ENCODE measurements at regions not wholly inside any gene's neighbourhood (a gene's known extent, or its start where the extent isn't known, plus 50 kb on each side); places are given as distances from the start of the nearest gene placed in this dataset.
A peak's percentile ranks its signal among the peaks of the same experiment; 100 is the strongest.

DNA sequence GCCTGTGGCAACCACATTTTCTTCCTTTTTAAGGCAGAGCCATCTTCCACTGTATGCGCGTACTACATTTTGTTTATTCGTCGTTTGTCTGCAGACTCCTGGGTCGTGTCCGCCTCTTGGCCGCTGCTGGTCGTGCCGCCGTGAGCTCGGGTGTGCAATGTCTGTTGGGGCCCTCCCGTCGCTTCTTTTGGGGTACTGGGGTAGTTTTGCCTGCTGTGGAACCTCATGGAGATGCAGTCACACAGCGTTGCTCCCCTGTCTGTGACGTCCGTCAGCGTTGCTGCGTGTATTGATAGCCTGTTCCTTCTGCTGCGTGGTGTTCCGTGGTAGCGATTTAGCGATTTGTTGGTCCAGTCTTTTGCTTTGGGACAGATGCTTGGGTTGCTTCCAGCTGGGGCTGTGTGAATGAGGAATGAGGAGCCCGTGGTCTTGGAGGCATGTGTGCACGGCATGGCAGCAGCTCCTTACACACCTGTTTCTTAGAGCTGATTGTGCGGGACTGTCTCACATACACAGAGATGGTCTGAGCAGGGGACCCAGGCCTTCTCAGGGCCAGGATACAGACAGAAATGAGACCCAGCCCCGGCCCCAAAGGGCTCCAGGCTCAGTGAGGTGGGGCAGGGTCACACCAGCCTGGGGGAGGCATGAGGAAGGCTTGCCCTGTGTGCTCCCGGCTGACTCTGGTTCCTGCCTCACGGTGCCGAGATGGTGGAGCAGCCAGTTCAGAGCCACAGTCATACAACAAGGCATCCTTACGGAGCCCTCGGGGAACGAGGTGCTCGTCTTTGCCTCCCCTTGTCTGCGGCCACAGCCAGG, 78.4 kb upstream of the GSE1 start:
- DNase-seq: no peak

DNA sequence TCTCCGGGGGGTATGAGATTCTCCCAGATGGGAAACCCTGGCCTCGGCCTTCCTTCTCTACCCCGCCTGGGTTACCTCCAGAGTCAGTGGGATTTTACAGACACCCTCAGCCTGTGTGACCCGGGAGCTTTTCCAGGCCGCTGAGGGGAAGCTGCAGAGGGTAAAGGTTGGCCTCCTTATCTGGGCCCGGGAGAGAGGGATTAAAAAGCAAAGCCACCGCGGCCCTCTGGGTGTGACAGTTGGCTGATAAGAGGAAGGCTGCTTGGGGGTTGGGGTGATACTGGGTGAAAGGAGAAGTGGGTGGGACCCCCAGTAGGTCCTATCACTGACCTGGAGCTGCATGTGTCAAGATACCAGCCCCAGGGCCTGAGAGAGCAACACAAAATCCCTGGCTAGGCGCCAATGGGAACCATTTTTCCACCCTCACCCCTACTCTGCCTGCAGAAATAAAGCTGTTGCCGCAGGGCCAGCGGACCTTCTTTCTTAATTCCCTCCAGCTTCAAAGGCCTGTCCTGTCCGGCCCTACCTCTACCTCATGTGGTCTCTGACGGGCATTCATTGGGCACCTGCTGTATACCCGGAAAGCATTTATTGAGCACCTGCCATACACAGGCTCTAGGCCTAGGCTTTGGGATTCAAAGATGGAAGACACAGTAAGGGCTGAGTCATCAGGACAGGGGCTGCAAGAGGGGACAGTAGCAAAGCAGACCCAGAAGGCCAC, 77.6 kb upstream of the GSE1 start:
- DNase-seq: no peak

DNA sequence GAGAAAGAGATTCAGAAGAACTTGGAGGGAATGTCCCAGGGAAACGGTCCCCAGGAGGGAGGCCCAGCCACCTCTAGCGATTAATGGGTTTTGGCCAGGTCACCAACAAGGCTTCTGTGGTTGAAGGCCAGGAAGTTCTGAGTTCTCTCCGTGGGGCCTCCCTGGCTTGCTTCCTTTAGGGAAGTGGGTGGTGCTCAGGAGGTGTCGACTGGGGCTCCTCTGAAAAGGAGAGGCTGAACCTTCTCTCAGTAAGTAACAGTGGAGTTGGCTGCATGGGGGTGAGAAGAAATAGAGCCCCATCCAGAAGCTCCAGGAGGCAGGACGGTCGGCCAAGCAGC, 77.1 kb upstream of the GSE1 start:
- DNase-seq: peak; percentile 40 to 46

DNA sequence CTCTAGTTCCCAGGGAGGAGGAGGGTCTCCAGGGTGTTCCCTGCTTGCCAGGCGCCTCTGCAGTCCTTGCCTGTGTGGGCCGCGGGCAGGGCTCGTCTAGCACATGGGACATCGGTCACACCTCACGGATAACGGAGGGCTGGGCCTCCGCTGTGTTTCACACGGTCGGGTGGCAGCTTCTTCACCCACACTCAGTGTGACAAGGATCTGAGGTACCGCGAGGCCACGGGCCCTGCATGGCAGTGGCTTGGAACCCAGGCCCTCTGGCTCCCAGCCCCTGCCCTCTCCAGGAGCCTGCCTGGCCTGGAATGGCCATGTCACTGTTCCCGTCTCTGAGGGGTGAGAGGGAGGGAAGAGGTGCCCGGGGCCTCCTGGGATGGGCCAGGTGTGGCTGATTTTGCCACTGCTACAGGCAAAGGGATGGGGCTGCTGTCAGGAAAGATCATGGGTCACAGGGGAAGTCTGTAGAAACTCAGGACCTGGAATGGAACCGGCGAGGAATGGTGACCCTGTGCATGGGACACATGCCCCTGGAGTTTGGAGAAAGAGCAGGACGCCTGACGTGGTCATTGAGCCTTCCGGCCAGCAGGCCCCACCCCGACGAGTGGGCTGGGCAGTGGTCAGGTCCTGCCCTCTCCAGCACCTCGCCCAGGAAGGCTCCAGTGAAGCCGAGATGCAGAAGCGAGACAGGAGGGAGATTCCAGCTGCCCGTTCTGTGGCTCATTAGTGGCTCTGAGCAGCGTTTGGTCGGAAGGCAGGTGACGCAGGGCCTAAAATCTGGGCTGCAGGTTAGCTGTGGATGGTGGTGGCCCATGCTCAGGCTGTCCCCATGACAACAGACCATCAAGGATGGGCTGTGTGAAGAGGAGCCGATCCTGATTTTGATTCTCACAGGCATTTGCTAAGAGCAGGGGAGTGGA, 76.5 kb upstream of the GSE1 start:
- no peak for DNase-seq

DNA sequence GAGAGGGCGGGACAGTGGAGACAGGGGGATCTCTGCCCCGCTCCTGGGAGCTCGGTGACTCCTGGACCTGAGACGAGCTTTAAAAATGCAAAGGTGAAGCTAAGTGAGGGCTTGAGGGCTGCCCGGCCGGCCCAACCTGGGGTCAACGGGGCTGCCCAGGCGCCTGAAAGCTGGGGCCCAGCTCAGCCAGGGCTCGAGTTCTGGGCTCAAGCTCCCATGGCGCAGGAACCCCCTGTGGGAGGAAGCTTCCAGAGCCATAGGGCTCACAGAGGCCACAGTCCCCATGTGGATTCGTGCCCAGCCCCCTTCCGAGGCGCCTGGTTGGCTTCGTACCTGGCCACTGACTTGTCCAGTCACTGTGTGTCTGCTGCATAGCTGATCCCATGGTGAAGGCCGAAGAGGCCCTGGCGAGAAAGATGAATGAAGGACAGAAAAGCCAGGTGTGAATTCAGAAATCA, 75.8 kb upstream of the GSE1 start:
- no peak for DNase-seq

DNA sequence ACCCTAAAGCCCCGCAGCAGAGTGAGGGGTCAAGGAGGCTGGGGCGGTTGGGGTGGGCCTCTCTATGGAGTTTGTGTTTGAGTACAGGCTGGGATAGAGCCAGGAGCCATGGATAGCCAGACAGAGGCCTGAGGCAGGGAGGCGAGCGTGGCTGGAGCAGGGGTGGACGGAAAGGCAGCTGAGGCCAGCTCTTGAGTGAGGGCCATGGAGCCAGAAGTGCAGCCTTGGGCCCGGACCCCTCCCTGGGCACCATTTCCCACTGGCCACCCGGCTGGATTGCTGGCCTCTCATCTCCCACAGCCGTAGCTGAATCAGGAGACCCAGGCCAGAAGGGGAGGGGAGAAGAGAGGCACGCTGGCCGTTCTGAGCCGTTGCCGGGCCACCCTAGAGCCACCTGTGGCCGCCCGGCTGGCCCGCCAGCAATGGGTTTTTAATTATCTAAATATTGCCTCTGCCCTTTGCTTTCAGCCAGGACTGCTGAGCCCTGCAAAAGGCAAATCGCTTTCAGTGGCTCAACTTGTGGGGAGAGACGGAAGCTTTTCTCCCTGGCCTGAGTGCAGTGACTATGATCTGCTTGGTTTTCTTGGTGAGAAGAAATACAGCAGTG, 75.2 kb upstream of the GSE1 start:
- no peak for DNase-seq

DNA sequence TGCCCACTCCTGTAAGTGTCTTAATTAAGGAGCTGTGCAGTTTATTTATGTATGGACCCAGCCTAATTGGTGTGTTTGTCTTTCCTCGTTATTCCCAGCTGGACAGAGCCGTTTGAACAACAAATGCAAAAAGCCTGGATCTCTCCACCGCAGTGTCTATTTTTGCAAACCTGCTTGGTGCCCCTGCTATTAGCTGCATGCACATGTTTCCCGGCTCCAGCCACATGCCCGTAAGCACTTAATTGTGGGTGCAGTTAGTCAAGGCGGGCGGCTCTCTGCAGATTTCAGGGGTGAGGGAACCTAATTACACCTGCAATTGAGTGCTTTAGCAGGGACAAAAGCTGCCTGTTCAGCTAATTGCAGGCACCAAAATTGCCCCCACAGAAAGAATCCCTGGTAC, 74.0 kb upstream of the GSE1 start:
- no peak for DNase-seq

DNA sequence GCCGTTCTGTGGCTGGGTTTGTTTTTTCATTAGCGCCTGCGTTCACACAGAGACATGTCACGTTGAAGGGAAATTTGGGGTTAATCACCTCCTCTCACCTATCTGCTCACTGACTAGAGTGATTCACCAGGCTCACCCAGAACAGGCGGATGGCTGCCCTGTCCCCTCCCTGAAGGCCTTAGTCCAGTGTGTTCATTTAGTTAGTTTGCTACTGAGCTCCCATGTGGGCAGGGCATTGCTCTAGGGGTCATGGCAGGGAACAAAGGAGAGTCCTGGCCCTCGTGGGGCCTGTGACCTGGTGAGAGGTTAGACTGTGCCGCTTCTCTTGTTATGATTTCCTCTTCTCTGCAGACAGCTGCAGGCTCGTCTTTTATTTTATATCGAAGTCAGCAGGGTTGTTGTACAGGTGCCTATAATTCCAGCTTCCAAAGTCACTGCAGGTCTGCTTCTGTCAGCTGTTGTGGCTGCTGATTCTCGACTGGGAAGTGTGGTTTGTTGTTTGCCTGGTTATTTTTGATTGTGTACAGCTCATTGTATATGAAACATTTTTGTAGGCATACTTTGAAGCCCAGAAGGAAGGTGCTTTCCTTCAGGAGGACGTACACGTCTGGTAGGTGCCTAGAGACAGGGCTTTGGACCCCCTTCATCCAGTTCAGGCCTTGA, 73.4 kb upstream of the GSE1 start:
- DNase-seq: no peak

DNA sequence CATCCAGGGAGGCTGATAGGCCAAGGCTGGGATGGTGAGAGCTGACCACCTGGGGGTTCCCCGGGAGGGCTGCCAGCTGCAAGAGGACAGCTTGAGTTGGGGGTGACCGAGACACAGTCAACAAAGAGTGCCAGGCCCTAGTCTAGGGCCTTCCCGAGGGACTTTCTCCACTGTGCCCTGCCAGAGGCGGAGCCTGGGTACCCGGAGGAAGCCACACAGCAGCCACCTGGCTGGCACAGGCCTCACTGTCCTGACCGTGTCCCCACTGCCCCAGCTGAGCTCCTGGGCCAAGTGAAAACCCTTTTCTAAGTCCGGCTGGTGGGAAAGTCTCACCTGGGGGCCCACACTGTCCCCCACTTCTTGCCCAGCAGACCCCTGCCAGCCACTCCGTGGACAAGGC, 71.9 kb upstream of the GSE1 start:
- DNase-seq: no peak

DNA sequence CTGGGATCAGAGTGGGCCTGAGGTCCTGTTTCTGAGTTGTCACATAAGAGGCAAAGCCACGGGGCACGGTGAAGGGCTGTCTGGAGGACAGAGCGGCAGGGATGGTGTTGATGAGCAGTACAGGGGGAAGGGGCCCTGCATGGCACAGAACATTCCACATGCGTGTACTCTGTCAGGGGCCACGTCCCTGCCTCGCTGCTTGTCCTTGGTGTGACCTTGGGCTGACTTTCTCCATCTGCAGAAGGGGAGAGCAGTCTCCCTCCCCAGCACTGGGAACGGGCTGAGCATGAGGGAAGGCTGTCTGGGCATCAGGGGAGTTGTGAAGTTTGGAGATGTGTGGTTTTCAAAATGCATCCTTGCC, 71.5 kb upstream of the GSE1 start:
- no peak for DNase-seq

DNA sequence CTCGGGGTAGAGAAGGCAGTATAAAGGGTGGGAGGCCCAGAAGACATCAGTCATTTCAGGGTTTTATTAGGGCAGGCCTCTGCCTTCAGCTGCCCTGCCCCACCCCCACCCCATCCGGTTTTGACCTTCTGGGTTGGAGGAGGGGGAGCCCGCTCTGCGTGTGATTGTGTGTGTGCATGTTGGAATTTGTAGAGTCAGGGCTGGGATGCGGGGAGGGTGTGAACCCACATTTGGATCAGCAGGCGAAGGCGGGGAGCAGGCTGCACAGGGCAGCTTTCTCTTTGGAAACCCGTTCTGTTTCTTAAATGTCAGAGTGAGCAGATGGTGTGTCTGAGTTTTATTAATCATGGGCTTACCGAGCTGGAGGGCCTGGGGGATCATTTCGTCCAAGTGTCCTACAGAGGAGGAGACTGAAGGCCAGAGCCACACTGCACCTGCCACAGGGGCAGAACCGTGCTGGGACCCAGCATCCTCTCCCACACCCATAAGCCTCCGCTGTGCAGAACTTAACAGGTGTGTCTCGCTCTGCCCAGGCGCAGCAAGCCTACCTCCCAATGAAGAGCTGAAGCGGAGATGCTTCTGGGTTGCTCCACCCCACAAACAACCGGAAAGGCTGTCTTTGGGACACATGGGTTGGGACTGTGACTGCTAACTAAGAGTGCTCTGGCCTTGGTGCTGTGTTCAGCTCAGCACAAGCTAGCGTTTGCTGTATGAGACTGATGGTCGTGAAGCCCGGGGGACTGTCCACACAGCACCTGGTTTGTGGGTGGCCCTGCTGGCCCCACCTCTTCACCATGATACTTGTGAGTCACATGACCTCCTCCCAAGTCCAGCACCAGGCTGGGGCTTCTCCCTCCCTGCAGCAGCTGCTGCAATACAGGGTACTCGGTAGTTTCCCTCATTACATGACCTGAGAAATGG, 70.9 kb upstream of the GSE1 start:
- no peak for DNase-seq

DNA sequence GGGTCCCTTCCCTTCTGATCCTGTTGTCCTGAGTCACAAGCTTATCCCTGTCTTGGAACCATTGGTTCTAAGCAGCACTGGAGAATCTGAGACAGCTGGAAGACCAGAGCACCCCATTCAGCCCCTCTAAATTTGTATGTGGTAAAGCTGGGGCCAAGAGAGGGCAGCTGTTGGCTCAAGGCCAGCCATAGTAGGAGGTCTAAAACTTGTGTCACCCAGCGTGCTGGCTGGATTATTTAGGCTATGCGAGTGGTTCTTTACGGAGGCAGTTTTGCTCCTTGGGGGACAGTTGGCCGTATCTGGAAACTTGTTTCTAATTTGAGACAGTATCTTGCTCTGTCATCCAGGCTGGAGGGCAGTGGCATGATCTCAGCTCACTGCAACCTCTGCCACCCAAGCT, 69.6 kb upstream of the GSE1 start:
- no peak for DNase-seq

DNA sequence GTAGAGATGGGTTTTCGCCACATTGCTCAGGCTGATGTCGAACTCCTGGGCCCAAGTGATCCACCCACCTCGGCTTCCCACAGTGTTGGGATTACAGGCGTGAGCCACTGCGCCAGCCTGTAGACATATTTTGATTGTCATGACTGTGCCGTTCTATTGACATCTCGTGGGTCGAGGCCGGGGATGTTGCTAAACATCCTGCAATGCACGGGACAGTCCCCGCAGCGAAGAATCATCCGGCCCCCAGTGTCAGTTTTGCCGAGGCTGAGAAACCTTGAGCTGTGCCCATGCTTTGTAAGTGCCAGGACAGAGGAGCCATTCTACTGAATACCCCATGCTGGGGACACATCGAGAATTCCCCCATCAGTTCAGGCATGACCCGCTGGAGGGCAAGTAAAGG, 69.1 kb upstream of the GSE1 start:
- no peak for DNase-seq

DNA sequence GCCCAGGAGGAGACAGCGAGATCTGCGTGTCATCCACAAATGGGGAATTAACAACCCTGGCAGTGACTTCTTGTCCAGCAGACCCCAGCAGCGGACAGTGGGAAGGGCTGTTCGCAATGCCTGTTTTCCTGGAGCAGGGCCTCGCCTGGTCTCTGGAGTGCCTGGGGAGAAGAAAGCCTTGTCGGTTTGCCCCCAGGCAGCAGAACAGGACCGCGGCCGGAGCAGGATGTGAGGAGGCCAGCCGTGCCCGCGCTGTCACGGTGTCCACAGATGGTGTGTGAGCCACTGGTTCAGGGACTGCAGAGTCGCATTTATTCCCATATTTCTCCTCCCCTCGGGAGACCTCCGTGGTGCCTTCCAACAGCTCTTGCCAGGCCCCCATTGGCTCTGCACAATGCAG, 68.5 kb upstream of the GSE1 start:
- no peak for DNase-seq

DNA sequence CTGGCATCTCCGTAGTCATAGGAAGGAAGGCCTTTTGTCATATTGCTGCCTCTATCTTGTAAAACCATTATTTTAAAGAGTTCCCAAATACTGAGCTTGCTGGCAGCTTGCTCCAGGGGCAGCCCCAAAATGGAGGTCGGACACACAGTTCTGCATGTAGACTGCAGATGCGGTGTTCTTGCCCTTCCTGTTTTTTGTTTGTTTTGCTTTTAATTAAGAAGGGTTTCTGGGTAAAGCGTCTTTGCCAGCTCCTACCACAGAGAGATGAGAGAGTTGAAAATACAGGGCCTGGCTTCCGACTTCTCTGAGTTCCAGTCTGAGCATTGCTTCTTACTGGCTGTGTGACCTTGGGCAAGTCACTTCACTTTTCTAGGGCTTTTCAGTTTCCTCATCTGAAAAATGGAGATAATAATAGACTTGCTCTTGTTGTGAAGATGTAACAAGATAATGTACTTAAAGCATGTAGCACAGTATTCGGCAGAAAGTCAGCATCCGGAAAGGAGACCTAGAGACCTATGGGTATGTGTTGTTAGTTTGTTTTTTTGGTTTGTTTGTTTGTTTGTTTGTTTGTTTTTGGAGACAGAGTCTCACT, 67.8 kb upstream of the GSE1 start:
- DNase-seq: no peak

DNA sequence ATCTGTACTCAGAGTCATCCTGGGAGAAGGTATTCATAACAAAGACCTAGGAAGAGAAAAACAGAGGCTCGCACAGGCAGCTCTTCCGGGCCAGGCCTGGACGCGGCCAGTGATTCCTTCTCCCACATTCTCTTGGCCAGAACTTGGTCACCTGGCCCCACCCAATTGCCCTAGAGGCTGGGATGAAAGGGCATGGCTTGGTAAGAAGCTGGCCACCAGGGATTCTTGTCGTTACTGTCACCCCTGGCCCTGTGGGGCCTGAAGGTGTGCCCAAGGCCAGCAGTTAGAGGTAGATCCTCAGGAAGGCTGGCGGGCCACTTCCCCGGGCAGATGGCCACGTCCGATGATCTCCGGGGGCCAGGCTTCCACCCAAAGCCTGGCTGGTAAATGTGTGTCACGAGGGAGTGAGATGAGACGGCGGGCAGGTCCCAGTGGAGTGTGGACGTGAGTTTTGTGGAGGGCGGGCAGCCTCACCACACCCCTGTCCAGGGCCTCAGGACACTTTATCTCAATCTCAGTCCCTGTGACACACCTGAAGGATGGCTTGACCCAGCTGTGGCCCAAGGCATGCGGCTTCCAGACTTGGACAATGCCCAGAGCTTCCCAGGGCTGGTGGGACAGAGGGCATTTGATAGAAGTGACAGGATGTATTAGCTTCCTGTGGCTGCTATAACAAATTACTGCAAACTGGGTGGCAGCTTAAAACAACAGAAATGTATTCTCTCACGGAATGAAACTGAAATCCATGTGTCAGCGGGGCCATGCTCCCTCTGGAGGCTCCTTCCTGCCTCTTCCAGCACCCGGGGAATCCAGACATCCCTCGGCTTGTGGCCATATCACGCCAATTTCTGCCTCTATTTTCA, 66.3 kb upstream of the GSE1 start:
- no peak for DNase-seq

DNA sequence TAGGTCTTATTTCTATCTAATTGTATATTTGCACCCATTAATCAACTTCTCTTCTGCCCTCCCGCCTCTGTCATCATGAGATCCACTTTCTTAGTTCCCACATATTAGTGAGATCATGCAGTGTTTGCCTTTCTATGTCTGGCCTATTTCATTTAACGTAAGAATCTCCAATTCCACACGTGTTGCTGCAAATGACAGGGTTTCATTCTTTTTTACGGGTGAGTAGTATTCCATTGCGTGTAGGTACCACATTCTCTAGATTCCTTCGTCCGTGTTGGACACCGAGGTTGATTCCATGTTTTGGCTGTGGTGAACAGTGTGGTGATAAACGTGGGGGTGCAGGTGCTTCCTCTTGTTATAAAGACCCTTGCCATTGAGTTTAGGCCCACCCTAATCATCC, 64.7 kb upstream of the GSE1 start:
- DNase-seq: no peak

DNA sequence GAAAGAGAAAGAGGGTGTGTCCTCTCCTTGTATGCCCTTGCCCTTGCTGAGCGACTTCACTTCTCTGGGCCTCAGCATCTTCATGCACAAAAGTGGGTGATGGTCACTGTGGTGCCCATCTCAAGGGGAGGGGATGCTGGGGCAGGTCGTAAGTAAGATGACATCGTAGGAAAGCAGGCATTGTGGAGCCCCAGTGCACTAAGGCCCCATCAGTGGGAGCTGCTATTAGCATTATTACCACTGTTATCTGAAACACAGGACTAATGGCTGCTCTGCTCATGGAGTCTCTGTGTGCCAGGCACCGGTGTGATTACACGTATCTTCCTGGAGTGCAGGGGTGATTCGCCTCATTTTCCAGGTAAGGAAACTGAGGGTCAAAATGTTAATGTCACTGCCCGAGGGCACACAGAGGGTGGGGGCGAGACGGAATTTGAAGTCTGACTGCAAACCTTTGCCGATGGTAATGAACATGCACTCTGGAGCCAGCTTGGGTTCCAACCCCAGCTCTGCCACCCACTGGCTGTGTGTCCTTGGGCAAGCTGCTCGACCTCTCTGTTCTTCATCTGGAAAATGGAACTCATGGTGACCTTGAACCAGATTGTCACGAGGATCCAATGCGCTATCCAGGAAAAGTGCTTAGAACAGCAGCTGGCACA, 63.2 kb upstream of the GSE1 start:
- no peak for DNase-seq

DNA sequence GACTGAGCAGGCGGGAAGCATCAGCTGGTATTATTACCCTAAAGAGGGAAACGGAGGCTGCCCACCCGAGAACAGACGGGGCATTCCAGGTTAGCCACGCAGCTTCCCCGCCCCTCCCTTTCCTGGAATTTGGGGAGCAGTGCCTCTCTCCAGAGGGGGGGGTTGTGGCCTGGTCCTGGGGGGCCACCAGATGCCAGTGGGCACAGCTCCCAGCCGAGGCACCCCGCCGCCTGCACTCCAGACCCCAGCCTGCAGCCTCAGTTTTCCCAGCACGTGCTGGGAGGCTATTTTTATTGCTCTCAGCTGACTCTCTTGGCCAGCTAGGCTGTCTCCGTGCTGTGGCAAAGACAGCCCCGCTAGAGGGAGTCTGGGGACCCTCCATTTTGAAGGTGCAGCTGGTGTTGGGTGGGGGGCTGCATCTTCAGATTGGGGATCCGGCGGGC, 62.7 kb upstream of the GSE1 start:
- DNase-seq: no peak

All from AML-193 (cell line).